GM18873 (cell line): ENCODE measurements at regions not wholly inside any gene's neighbourhood (a gene's known extent, or its start where the extent isn't known, plus 50 kb on each side); places are given as distances from the start of the nearest gene placed in this dataset.

Source experiments
- ATAC-seq: cut with Tn5 transposase; IDR thresholded peaks from one replicate; pipeline ENCODE4 v1.9.1; 2021; ENCODE audit warnings: mild to moderate bottlenecking, moderate library complexity, moderate number of reproducible peaks; ENCODE audit not compliant: unreplicated experiment, low FRiP score

DNA sequence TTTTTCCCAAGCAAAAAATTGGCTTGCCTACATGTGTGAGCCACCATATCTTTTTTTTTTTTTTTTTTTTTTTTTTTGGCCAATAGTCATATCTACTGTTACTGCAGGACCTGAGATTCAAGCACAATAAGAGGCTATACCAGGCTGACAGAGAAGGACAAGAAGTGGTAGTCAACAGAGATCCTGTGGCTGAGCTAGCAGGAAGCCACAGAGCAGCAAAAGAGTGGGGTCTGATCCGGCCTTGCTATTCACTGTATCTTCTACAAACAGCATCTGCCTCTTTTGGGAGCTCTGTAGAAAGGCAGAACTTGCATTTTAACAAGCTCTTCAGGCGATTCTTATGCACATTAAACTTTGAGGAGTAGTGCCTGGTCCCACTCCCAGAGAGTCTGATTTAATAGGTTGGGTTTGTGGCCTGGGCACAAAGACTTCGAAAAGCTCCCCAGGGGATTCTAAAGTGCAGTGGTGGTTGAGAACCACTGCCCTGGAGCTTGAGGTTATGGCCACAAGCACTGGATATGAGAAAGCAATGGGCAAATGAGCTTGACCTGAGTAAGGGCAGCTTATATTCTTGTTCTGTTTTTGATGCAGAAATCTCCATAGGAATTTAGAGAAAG is 162.8 kb downstream of the PIK3R1 start:
- ATAC-seq: peak; percentile 77

GRCh38 chr5:68379275-68380036 is 163.9 kb downstream of the PIK3R1 start:
- ATAC-seq: no peak

DNA sequence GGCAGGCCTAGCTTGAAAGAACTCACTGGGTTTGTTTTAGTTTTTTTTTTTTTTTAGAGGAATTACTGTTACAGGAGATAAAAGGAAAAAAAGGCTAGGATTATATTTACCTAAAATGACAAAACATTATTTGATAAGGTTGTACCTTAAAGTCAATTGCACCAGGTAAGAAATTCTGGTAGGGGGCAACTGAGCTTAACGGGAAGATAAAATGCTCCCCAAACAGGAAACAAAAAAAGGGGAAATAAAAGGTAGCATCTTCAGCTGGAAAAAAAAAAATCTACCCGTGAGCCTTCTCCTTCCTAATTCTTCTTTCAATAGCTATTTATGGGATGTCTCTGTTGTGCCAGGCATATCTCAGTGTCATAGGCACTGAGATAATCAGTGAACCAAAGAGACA is 164.5 kb downstream of the PIK3R1 start:
- ATAC-seq: no peak

DNA sequence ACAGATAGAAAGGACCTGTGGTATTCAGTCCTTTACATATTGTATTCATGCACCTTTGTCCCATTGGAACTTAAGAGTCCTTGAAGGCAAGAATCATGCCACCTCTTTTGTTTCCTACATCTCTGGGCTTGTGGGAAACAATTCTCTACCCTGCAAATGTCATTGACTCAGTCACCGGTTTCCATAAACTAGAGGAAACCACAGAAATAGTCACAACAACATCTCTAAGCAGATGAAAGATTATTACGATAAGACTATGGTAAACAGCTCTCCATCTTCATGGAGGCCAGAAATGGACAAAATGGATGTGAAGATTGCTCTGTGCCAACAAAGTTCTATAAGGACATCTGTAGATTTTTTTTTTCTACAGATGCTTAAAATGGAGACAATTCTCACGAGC is 165.5 kb downstream of the PIK3R1 start:
- ATAC-seq: no peak

- no peak for ATAC-seq
Observed at GRCh38 chr5:68381909-68382308, 166.4 kb downstream of the PIK3R1 start.

DNA sequence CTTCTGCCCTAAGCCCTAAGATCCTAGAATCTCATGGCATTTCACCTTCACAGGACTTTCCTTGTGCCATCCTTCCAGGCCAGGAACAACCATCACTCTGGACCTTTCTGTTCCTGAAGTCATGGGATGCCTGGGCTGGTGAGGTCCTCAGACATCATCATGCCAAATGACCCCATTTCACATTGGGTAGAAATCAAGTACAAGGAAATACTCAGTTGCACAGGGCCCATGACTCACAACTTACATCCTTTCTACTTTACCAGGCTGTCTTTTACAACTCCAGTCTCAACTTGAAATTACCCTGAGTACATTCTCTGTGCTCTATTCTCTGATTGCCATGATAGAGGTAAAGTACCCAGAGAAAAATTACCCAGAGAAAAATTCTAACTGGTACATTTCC is 167.1 kb downstream of the PIK3R1 start:
- no peak for ATAC-seq

DNA sequence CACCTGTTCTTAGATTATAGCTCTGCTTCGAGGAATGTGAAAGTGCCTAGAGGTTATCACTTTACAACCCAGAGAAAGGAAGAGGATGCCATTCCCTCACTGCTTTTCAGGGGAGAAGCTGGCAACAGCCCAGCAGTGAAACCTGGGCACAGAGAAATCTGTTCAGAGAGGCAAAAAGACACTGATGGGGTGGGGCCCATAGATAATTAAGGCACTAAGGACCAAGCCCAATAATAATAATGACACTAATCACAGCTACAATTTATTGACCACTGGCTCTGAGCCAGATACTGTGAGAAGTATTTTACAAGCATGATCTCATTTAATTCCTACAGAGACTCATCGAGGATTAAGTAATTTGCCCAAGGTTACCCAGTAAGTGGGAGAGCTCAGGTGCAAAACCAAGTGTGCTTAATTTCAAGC is 168.3 kb downstream of the PIK3R1 start:
- ATAC-seq: no peak

GRCh38 chr5:68384936-68385594 is 169.5 kb downstream of the PIK3R1 start:
- no peak for ATAC-seq

DNA sequence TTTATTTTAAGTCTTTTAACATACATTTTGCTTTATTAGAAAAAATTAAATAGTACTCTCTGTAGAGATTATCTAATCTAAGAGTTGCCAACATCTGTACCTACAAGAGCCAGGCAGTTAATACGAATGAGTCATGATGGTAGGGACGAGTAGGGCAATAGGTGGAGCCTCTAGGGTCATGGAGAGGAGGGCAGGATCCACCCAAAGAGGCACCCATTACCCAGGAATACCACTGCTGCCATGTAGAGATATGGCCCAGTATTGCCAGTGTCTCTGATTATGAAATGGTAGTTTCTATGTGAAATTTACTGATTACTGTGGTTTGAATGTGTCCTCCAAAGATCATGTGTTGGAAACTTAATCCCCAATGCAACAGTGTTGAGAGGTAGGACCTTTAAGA is 170.4 kb downstream of the PIK3R1 start:
- ATAC-seq: no peak

DNA sequence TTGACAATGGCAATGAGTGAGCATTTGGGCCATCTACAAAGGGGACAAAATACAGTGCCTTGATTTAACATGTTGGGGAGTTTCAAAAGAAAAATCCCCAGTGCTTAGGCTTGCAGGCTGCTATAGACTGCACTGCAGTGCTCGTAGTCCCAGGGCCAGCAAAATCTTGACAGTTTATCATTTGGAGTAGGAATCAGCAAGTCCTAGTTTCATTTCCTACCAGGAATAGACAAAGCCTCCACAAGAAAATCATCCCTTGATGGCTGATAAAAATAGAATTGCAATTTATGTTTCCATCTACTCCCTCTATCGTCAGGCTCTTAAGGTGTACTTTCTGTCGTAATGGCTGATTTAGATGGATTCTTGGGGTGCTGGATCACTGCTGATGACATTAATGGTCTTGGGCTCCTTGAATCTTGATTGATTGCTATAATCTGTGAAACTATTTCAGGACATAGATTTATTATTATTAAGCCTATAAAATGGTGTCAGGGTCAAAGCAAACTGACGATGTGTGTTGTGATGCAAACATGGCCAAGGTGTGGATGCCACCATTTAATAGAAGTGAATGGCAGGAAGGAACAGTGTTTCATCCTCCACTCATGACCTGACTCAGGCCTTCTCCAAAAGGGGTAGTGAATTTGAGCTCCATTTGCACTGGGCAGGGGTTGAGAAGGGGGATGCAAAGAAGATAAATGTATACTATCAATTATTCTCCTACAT is 171.7 kb downstream of the PIK3R1 start:
- ATAC-seq: no peak

GRCh38 chr5:68389618-68390017 is 174.1 kb downstream of the PIK3R1 start:
- ATAC-seq: no peak

DNA sequence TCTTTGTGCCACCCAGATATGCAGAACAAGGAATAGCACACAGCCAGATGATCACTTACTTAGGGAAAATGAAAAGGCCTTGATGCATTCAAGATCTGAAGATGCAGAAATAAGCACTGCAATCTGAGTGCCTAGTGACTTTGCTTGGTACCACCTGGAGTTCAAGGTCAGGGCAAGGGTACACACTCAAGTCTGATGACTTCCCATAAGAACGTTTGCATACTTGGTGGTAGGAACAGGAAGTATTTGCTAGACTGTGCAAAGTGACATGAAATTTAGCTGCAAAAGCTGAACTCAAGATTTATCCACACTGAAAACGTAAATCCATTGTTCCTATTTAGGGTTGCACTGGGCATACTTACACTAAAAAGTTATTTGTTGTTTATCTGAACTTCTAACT is 177.1 kb downstream of the PIK3R1 start:
- no peak for ATAC-seq

DNA sequence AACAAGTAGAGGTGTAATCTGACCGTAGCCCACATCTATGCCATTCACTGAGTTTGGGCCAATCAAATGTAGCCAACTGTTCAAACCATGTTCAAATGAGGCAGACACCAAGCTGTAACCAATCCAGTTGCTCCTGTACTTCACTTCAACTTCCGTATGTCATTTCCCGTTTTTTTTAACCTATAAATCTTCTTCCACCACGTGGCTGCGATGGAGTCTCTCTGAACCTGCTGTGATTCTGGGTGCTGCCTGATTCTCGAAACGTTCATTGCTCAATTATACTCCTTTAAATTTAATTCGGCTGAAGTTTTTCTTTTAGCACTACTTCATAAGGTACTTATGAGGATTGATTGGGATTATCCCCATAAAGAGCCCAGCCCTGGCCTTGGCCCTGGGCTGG is 179.7 kb downstream of the PIK3R1 start:
- ATAC-seq: no peak

GRCh38 chr5:68395926-68396511 is 180.5 kb downstream of the PIK3R1 start:
- ATAC-seq: no peak

DNA sequence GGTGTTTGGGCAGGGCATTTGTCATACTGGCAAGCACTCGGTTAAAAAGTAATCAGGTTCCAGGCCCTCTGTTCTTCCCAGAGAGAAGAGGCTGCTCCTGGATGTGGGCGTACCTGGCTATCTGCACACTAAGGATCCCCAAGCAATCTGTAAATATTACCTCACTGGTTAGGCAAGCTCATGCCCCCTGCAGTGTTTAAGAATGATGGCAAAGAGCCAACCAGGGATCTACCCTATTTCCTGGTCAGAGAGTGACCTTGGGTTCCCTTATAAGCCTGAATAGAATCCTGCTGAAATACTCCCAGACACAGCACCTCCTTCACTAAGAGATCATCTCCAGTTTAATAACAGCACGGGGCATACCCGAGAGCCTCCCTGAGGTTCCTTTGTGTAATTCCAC is 181.2 kb downstream of the PIK3R1 start:
- ATAC-seq: no peak

- ATAC-seq: no peak
Observed at GRCh38 chr5:68398146-68398812, 182.7 kb downstream of the PIK3R1 start.

DNA sequence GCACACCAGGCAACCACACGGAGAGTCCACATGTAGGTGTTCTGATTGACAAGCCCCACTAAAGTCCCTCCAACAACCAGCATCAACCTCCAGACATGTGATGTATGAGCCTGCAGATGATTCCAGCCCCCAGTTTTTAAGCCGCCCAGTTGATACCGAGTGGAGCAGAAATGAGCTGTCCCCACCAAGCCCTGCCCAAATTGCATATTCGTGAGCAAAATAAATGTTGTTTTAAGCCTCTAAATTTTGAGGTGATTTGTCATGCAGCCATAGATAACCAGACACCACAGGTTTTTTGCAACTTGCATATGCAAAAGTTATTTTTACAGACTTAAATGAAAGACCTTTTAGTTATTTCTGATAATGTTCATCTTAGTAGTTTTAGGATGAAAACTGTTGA is 187.7 kb downstream of the PIK3R1 start:
- no peak for ATAC-seq

DNA sequence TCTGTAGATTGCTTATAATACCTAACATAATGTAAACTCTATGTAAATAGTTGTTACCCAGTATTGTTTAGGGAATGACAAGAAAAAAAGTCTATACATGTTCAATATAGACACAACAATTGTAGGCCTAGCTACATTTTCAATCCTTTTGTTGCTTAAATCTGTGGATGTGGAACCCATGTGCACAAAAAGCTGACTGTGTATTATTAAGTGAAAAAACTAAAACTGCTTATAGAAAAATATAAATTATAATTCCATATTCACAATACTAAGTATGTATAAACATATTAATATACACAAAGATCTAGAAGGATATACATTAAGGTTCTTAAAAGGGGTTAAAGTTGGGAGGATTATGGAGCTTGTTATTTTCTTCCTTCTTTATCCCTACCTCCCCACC is 188.7 kb downstream of the PIK3R1 start:
- ATAC-seq: no peak

DNA sequence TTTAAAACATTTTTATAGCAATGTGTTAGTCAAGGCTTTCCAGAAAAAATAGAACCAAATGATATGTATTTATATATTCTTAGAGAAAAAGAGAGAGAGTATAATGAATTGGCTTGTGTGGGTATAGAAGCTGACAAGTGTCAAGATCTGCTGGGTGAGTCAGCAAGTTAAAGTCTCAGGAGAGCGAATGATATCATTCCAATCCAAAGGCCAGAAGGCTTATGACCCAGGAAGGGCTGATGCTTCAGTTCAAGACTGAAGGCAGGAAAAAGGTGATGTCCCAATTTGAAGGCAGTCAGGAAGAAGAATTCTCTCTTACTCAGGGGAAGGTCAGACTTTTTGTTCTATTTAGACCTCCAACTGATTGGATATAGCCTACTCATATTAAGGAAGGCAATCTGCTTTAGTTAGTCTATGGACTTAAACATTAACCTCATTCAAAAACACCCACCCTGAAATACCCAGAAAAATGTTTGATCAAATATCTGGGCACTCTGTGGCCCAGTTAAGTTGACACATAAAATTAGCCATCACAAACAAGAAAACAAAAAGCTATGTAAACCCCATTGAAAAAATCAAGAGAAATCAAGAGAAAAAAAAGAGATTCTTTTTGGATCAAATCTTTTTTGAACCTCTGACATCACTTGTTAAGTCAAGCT is 189.6 kb downstream of the PIK3R1 start:
- no peak for ATAC-seq
